Calu3 (cell line): ENCODE measurements at regions not wholly inside any gene's neighbourhood (a gene's known extent, or its start where the extent isn't known, plus 50 kb on each side); places are given as distances from the start of the nearest gene placed in this dataset.
"Not testable (repeated sequence)": the region's sequence is repeated elsewhere in the genome, so short reads cannot be mapped to it uniquely, and the experiment has no call there.

Source experiments
- BruUV-seq: library from RNA; stranded (reverse); fragments of 400-500 nt; replicated peaks from 2 replicates; lab custom pipeline; 2021; lab: Mats Ljungman, UMichigan
- CTCF ChIA-PET: fragments of 300-600 bp; sonication (Branson Sonifier 250); formaldehyde crosslinking; loops from one replicate; lab custom pipeline; 2022; ENCODE audit warnings: antibody characterized with exemption; lab: Charles Lee
- DNase-seq: peaks from one replicate; pipeline ENCODE4 v3.0.0; 2022
- H3K27ac Mint-ChIP-seq: one replicate; pipeline ENCODE4 v1.8.0; 2022; ENCODE audit warnings: mixed read lengths; ENCODE audit not compliant: unreplicated experiment
- H3K27me3 Mint-ChIP-seq: one replicate; pipeline ENCODE4 v1.8.0; 2022; ENCODE audit warnings: mixed read lengths; ENCODE audit not compliant: unreplicated experiment
- H3K36me3 Mint-ChIP-seq: one replicate; pipeline ENCODE4 v1.8.0; 2022; ENCODE audit warnings: mild to moderate bottlenecking, moderate library complexity, mixed read lengths; ENCODE audit not compliant: insufficient read depth, unreplicated experiment
- H3K4me1 Mint-ChIP-seq: one replicate; pipeline ENCODE4 v1.8.0; 2022; ENCODE audit warnings: mild to moderate bottlenecking, low read depth, mixed read lengths; ENCODE audit not compliant: unreplicated experiment
- H3K4me3 Mint-ChIP-seq: one replicate; pipeline ENCODE4 v1.8.0; 2022; ENCODE audit warnings: mild to moderate bottlenecking, low read depth, moderate library complexity, mixed read lengths; ENCODE audit not compliant: unreplicated experiment
- H3K9me3 Mint-ChIP-seq: one replicate; pipeline ENCODE4 v1.8.0; 2022; ENCODE audit warnings: low read depth, mixed read lengths; ENCODE audit not compliant: unreplicated experiment
- CTCF ChIP-seq: fragments of 200-600 bp; IDR thresholded peaks from one replicate; pipeline ENCODE4 v1.8.0; 2022; ENCODE audit warnings: antibody characterized with exemption; ENCODE audit not compliant: unreplicated experiment
- intact Hi-C: fragments of 100-400 bp; cut with micrococcal nuclease; formaldehyde crosslinking; loops from one replicate; pipeline ENCODE4 v1.10.0; 2022; ENCODE audit not compliant: unreplicated experiment

- no TSS peak for BruUV-seq
- intact Hi-C loops, result no loop called here
- TF ChIP-seq CTCF, result no peak
- H3K9me3 Mint-ChIP-seq, result no peaks in the 10 kb centered on the region
- no peaks in the 10 kb centered on the region for H3K36me3 Mint-ChIP-seq
- no peak overlapping the region for H3K27ac Mint-ChIP-seq
- no peaks in the 10 kb centered on the region for H3K27me3 Mint-ChIP-seq
- CTCF ChIA-PET, result no interaction called here
- DNase-seq, result no peak
- H3K4me3 Mint-ChIP-seq, result no peak overlapping the region
- H3K4me1 Mint-ChIP-seq, result no peaks in the 10 kb centered on the region
These were observed 482.5 kb upstream of the SPRY2 start for GRCh38 chr13:80823472-80823871.

DNA sequence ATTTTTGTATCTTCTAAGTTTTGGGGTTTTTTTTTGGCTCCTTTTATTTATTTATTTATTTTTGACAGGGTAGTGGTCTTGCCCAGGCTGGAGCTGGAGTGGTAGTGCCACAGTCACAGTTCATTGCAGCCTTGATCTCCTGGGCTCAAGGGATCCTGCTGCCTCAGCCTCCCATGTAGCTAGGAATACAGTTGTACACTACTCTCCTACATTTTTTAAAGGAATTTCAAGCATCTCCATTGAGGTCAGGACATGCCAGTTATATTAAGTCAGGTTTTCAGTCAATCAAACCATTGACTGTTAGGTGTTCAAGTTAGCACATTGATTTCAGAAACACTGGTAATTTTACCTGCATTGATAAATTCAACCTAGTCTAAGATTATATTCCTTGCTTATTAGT lies 480.5 kb upstream of the SPRY2 start:
- no peak for DNase-seq
- H3K4me3 Mint-ChIP-seq, result no peak overlapping the region
- CTCF ChIA-PET, result no interaction called here
- no TSS peak for BruUV-seq
- no peaks in the 10 kb centered on the region for H3K9me3 Mint-ChIP-seq
- no peak for TF ChIP-seq CTCF
- H3K27me3 Mint-ChIP-seq, result no peaks in the 10 kb centered on the region
- intact Hi-C loops, result no loop called here
- no peak overlapping the region for H3K27ac Mint-ChIP-seq
- no peaks in the 10 kb centered on the region for H3K36me3 Mint-ChIP-seq
- no peaks in the 10 kb centered on the region for H3K4me1 Mint-ChIP-seq

- CTCF ChIA-PET, result no interaction called here
- Mint-ChIP-seq H3K27ac (no peak overlapping the region), H3K36me3 (no peaks in the 10 kb centered on the region), H3K27me3 (no peaks in the 10 kb centered on the region), H3K4me1 (no peaks in the 10 kb centered on the region), H3K9me3 (no peaks in the 10 kb centered on the region), H3K4me3 (no peak overlapping the region)
- DNase-seq, result no peak
- TF ChIP-seq CTCF, result no peak
- intact Hi-C loops, result no loop called here
- BruUV-seq, result no TSS peak
These were observed 477.1 kb upstream of the SPRY2 start for GRCh38 chr13:80817979-80818378.

GRCh38 chr13:80814541-80814940 lies 473.6 kb upstream of the SPRY2 start:
- TF ChIP-seq CTCF, result no peak

DNA sequence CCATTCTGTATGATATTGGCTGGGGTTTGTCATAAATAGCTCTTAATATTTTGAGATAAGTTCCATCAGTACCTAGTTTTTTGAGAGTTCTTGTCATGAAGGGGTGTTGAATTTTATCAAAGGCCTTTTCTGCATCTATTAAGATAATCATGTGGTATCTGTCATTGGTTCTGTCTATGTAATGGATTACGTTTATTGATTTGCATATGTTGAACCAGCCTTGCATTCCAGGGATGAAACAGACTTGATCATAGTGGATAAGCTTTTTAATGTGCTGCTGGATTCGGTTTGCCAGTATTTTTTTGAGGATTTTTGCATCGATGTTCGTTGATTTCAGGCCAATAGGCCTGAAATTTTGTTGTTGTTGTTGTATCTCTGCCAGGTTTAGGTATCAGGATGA lies 469.4 kb upstream of the SPRY2 start:
- H3K9me3 Mint-ChIP-seq, intact Hi-C loops, H3K4me3 Mint-ChIP-seq, H3K27ac Mint-ChIP-seq, H3K27me3 Mint-ChIP-seq, BruUV-seq, DNase-seq, H3K36me3 Mint-ChIP-seq, CTCF ChIA-PET, H3K4me1 Mint-ChIP-seq: not testable (repeated sequence)

More at GRCh38 chr13:80814541-80814940, 473.6 kb upstream of the SPRY2 start:
- Mint-ChIP-seq H3K9me3 (no peaks in the 10 kb centered on the region), H3K4me3 (no peak overlapping the region), H3K36me3 (no peaks in the 10 kb centered on the region), H3K27ac (no peak overlapping the region), H3K4me1 (no peaks in the 10 kb centered on the region), H3K27me3 (no peaks in the 10 kb centered on the region)
- intact Hi-C loops, result no loop called here
- DNase-seq, result no peak
- CTCF ChIA-PET, result no interaction called here
- no TSS peak for BruUV-seq
